Fibroblast of mammary gland (primary cell): ENCODE measurements at regions not wholly inside any gene's neighbourhood (a gene's known extent, or its start where the extent isn't known, plus 50 kb on each side); places are given as distances from the start of the nearest gene placed in this dataset.

Source experiments
- DNase-seq: peaks from one replicate; pipeline ENCODE4 v3.0.0-alpha.2; 2010; ENCODE audit warnings: low read depth
- H3K4me3 ChIP-seq: 2 replicates; pipeline ENCODE4 v1.5.1; 2011; ENCODE audit warnings: low read depth, mild to moderate bottlenecking, low read length, moderate library complexity; ENCODE audit not compliant: control insufficient read depth
- TF ChIP-seq, protein P1 (sequence below): conservative IDR thresholded peaks from 2 replicates; pipeline ENCODE4 v1.5.1; 2011; ENCODE audit warnings: low read depth, low read length, inconsistent platforms; ENCODE audit not compliant: control insufficient read depth, insufficient read depth

GRCh38 chr20:55777641-55778040 is 227.7 kb downstream of the CBLN4 start:
- no peak overlapping the region for H3K4me3 ChIP-seq
- DNase-seq = no peak
- TF ChIP-seq, protein P1, sequence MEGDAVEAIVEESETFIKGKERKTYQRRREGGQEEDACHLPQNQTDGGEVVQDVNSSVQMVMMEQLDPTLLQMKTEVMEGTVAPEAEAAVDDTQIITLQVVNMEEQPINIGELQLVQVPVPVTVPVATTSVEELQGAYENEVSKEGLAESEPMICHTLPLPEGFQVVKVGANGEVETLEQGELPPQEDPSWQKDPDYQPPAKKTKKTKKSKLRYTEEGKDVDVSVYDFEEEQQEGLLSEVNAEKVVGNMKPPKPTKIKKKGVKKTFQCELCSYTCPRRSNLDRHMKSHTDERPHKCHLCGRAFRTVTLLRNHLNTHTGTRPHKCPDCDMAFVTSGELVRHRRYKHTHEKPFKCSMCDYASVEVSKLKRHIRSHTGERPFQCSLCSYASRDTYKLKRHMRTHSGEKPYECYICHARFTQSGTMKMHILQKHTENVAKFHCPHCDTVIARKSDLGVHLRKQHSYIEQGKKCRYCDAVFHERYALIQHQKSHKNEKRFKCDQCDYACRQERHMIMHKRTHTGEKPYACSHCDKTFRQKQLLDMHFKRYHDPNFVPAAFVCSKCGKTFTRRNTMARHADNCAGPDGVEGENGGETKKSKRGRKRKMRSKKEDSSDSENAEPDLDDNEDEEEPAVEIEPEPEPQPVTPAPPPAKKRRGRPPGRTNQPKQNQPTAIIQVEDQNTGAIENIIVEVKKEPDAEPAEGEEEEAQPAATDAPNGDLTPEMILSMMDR = no peak

DNA sequence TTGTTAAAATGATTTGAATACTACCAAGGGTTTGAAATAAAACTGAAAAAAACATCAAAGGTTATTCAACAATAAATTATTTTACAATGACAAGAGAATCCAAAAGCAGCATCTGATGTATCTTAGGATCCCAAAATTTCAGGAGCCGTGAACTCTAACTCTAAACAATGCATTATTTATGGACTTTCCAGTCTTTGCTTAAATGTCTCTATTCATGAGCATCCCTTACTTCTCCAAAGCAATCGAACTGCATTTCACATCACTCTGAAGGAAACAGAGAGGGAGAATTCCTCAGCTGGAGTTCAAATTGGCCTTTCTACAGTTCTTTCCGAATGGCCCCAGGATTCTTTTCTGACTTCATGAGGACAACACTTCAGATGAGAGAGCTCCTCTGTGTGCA is 229.1 kb downstream of the CBLN4 start:
- DNase-seq = no peak
- H3K4me3 ChIP-seq = no peak overlapping the region
- TF ChIP-seq, protein P1 = no peak

DNA sequence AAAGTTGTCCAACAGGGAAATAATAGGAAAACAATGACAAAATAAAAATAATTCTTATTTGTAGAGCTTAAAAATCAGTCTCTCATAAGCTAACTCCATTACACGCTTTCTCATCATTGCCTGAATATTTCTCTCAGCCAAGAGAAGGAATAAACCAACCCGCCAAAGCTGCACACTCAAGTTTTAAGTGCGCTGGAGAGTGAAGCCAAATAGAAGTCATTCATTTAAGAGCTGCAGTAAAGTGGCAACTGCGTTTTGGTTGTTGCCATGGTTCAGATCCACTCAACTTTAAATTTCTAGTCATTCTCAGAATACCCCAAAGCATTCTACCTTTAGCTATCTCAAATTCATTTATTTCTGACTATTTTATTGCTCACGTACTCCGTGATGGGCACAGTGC is 230.7 kb downstream of the CBLN4 start:
- TF ChIP-seq, protein P1 = no peak
- no peak overlapping the region for H3K4me3 ChIP-seq
- DNase-seq = no peak

DNA sequence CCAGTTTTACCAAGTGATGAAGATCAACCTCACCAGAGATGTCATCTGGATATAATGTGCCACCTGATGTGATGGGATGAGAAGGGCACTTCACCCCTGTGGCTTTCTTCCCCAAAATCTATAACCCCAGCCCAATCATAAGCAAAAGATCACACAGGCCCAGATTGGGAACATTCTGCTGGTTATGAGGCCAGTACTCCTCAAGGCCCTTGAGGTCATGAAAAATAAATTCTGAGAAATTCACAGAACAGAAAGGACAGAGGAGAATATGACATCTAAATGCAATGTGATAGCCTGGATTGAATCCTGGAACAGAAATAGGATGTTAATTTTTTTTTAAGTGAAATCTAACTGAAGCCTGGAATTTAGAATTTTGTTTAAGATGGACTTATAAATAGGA is 243.5 kb downstream of the CBLN4 start:
- no peak overlapping the region for H3K4me3 ChIP-seq
- TF ChIP-seq, protein P1 = no peak
- no peak for DNase-seq

DNA sequence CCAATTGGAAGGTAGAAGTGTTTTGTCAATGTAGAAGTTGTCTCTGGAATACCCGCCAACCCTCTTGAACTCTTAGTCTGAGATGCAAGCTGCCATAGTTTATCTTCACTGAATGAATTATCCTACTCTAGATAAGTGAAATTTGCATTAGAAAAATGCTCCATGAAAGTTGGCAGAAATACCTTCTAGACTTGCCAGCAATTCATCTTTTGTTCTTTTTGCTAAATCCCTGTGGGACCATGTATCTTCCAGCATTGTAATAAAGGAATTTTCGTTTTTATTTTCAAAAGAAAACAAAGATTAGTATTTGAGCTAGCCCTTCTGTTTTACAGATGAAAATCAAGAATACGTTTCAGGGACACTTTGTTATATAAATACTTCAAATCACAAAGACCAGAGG is 244.2 kb downstream of the CBLN4 start:
- no peak for DNase-seq
- H3K4me3 ChIP-seq = no peak overlapping the region
- TF ChIP-seq, protein P1 = no peak

- TF ChIP-seq, protein P1 = no peak
- DNase-seq = no peak
- H3K4me3 ChIP-seq = no peak overlapping the region
These were observed 244.7 kb downstream of the CBLN4 start for GRCh38 chr20:55760586-55760985.

- no peak for DNase-seq
- no peak overlapping the region for H3K4me3 ChIP-seq
- TF ChIP-seq, protein P1 = no peak
These were observed 249.5 kb downstream of the CBLN4 start for GRCh38 chr20:55755861-55756260.
